HG03064 (cell line): ENCODE measurements at regions not wholly inside any gene's neighbourhood (a gene's known extent, or its start where the extent isn't known, plus 50 kb on each side); places are given as distances from the start of the nearest gene placed in this dataset.

Experiments used
- ATAC-seq: cut with Tn5 transposase; IDR thresholded peaks from one replicate; pipeline ENCODE4 v1.9.1; 2021; ENCODE audit warnings: low read depth; ENCODE audit not compliant: unreplicated experiment

DNA sequence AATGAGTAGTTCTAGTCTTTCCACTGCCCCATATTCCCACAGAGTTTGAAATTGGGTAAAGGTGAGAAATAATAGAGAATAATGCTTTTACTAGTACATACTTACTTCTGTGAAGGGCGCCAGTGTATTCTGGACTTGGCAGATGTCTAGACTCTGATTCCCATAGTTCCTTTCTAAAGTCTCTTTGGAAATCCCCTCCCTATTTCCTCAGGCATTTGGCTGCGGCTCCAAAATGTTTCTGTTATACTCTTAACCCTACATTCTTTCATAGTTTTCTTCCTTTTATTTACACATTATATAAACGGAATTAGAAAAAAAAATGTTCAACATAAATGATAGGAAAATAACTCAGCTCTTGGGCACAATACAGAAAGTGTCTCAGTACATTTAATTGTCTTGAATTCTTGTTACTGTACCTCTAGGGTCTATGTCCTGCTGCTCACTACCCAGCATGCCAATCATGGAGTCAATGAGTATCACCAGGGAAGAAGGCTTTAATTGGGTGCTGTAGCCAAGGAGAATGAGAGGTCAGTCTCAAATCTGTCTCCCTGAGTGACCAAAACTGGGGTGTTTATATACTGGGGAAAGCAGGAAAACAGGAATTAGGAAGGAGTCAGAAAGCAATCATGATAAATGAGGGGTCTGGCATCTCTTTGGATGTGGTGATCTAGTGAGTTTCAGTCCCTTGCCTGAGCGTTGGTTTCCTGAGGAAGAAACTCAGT, 147.8 kb upstream of the MMADHC start:
- ATAC-seq = no peak

DNA sequence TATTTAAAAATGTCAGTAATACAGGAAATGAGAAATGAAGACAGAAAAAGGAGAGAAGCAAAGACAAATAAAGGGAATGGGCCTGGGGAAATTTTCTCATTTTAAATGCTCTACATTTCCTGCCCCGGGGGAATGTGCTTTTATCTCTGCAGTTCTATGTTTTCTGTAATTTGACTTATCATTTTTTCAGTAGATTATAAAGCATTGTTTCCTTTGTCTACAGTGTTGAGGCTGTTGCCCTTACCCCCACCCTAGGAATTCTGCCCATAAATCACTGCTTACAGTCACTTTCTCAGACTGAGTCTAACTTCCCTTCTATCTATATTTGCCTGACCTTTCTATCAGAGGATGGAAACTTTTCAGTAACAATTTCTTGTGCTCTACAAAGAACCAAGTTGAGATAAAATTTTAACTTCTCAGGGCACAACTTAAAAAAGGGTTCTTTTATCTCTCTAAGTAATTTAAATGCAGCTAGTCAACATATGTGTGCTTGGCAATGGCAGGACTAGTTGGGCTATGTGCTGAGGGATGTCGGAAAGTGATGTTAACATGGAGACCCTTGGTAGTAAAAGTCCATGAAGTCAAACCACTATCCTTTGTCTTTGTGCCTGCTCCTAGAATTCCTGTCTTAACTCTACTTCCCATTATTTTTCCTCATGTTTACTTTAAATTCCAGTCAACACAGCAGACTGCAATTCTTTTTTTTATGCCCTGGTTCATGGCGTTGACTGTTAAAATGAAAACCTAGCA, 146.5 kb upstream of the MMADHC start:
- ATAC-seq = no peak

DNA sequence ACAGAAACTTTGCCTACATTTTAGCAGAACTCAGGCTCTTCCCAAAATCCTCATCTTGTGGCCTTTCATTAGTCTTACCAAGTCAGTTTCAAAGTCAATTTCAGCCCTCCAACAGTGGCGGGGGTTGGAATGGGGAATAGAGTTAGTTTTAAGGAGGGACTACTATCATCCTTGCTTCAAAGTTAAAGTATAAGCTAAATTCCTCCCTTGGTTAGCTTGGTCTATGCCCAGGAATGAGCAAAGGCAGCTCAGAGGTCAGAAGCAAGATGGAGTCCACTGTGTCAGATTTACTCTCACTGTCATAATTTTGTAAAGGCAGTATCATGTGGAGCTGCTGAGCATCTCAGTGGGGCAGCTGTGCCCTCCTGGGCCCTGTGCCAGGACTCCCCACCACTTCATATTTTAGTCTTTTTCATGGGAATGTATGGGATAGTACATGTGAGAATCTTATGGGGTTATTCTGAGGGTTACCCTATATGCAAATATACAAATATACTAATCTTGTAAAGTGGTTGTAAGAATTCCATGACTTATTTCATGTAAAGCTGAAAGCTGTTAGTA, 145.2 kb upstream of the MMADHC start:
- no peak for ATAC-seq

DNA sequence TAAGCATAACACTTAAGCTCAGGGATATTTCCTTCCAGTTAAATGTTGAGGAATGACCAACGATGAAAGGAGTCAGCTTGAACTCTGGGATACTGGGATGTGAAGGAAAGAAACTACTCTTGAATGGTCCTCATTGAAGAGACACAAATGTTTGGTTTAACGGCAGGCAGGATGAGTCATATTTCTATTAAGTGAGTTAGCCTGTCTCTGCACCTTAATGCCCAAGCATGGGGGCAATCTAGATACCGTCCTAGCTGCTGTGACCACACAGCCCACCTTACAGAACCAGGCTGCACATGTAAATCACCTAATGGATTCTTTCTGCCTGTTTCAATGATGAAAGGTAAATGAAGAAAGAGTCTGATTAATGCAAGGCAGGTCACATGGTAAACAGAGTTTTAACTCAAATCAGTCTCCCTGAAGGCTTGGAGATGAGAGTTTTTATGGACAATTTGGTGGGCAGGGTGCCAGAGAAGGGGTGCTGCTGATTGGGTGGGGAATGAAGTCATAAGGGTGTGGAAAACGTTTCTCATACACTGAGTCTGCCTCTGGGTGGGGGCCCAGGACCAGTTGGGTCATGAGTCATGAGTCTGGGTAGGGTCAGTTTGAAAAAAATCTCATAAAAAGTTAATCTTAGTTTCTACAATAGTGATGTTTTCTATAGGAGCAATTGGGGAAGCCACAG, 144.6 kb upstream of the MMADHC start:
- no peak for ATAC-seq

DNA sequence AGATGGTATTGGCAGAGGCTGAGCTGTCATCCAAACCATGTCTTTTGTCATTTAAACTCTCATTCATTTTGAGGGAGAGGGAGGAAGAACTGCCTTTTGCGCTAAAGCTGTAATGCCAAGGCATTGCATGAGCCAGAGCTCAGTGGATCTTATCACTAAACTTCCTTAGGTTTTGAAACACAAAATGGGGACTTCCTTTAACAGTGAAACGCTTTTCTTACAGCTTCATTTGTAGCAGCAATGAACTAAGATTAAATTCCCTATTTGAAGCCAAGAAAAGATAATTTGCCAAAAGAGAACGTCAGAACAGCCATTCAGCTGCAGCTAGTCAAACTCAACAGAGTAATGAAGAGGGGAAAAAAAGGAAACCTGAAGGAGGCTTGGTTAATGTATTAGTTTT, 143.5 kb upstream of the MMADHC start:
- no peak for ATAC-seq

DNA sequence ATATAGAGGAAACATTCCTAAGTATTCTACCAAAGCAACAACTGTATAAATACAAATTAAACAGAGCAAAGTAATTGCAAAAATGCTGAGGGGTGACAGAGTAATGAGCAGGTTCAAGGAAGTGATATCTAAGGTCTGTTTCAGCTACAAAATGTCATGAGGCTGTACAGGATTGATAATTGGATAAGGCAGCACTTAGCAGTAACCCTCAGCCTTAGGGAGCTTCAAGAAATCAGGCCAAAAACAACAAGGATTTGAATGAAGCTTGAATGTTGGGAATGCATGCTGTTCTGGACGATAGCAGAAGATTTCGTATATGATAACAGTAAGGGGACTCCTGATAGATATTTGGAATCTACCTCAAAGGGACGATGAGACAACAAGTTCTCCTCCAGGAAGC, 142.0 kb upstream of the MMADHC start:
- no peak for ATAC-seq

DNA sequence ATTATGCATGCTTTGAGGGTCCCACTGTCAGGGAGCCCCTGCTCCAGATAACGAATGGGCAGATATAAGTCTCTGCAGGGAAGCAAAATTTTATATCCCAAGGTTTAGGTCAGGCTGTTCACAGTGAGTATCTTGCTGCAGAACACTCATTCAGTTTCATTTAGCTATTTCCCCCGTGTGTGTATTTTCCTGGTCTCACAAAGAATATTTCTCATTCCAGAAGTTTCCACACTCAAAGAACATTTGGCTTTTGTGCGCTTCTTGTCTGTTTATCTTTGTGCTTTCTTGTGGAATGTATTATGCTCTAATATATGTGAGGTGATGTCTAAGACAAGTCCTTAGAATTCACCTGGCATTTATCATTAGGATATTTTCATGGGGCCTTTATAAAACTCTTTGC, 140.4 kb upstream of the MMADHC start:
- ATAC-seq = no peak

DNA sequence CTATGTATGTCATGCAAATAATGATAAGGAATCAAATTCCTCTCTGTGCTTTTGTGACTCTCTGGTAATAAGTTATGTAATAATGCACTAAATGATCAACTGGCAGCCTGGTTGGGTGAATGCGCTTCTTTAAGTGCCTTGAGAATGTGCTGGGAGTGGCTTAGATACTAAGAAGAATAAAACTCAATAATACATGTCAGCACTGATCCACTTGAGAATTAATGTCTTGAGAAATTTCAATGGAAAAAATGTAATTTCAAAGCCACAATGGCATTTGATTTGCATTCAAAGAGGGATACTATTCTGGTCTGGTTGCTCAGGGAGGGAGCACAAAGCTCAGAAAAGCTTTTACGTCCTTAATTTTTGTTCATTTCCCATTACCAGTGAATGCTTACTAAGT, 137.7 kb upstream of the MMADHC start:
- ATAC-seq = no peak

DNA sequence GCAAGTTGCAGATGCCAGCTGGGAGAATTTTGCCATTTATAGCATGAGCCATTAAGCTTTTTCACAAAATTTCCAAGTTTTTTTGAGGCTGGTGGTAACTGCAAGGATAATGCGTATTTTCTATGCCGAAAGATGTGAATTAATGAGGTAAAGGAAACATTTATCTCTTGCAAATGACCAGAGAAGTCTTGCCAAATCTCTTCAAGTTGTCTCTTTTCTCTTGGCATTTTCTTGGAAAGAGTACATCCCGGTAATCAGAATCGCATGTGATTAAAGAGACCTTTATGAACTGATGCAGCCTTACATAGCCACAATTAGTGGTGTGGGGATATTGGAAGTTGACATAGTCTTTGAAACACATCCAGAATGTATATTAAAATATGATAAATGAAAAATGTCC, 136.5 kb upstream of the MMADHC start:
- no peak for ATAC-seq

DNA sequence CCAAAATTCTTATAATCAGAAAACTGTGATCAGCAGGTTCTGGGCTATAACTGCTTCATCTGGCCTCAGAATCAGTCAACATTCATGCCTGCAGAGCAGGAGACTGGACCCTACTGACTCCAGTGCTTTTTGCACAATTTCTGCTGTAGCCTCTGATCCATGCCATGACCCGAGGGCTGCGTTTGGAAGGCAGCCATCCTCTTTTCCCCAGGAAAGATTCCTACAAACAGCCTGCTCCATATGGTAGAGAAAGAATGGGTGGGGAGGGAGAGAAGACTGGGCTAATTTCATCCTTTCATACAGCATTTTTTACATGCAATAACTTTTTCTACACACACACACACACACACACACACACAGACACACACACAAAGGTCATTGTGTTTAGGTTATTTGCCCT, 133.0 kb upstream of the MMADHC start:
- no peak for ATAC-seq

DNA sequence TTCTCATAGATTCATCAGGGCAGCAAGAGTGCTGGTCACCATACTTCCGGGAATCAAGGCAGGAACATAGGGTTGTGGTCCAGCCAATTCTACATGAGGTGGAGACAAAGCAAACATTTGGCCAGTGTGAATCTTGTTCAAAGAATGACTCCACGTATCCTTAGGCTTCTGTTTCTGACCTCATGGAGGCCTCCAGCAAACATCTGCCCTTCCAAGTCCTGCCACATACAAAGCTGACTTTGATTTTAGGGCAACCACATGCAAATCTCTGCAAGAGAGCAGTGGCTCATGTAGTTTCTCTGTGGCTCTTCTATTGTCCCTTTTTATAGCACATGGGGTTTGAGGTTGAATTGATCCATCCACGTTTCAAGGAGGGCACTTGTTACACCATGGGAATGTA, 132.1 kb upstream of the MMADHC start:
- ATAC-seq = no peak

DNA sequence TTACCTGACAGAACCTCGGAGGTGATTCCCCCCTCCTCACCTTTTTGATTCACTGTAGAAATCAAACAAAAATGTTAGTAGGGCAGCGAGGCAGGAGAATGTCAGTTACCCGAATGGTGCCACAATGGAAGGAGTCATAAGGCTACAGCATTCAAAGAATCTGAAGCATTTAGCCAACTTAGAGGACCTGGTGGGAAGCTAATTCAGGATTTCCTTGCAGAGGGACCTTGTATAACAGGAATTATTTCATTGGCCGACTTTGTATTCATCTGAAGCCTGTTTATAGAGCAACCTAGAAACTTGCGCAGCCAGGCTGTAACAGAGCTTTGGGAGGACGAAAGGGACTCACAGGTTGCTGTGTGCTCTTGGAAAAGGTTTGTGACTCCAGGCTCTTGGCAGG, 129.1 kb upstream of the MMADHC start:
- no peak for ATAC-seq

DNA sequence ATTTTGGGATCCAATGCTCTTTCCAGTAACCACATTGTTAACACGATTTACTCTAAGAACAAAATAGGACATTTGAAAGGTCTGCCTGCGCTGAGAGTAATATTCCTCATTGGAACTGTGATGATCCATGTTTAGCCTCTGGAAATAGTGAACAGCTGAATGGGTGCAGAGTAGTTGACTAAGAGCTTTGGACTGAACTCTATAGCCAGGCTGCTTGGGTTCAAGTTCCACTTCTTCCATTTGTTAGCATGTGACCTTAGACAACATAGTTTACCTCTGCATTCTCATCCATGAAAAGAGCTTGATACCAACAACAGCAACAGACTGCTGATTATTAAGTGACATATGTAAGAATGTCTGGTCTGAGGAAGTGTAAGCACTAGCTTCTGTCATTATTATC, 128.3 kb upstream of the MMADHC start:
- no peak for ATAC-seq

DNA sequence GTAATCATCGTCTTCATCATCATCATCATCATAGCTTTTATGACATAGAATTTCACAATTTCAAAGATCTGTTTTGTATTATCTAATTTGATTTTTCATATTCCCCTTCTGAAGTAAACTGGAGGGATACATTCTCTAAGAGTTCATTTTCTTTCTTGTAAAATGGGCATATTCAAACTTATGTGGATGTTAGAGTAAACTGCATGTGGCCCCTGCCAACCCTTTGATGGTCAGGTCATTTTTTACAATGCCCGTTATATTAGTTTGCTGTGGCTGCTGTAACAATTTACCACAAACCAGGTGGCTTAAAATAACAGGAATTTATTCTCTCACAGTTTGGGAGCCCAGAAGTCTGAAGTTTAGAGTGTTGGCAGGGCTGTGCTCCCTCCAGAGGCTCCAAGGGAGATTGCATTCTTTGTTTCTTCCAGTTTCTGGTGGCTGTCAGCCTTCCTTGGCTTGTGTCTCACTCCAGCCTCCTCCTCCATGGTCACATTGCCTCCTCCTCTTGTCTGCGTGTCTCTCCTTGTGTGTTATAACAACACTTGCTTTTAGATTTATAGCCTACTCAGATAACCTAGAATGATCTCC, 127.5 kb upstream of the MMADHC start:
- ATAC-seq = no peak

DNA sequence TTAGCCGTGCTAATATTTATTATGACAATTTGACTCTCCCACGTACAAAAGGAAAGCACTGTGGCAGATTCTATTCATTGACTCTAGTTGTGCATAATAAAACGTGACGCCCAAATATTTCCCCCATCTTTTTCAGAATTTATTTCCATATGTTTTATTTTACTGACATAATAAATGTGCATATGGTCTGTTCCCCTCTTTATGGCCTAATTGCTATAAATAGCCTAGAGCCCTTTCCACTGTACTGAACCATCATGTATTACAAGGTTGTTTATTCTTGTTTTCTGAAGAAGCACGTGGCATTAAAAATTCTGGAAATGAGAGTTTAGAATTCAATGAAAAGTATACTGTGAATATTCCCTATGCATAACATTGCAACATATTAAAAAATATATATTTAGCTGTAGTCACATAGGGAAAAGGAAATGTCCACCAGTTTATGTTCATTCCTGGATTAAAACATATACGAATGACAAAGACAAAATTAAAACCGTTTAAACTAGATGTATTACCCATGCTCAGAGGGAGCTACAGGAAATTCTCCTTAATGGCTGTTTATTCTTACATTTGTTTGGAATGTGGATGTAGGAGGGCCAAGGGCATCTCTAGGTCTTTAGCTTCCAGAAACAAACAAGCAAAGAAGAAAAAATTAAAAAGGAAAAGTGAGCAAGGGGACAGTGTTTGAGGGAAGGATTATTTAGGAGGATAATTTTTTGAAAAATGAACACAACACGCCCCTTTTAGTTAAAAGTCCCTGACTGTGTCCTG, 122.1 kb upstream of the MMADHC start:
- no peak for ATAC-seq

DNA sequence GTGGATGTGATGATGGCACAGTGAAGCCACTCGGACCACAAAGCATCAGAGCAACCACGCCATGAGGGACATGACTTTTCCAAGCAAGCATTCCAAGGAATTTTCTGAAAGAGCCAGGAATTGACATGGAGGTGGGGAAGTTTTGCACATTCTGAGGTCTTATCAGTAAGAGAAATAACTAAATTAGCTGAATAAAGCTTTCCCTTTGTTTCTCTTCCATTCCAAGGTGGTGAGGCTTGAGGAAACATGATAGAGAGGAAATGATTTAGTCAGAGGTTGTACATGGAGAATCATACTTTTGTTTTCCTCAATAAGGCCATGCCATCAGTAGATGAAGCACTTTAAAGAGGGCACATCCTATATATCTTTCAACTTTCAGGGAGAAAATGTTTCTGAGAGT, 115.7 kb upstream of the MMADHC start:
- no peak for ATAC-seq

DNA sequence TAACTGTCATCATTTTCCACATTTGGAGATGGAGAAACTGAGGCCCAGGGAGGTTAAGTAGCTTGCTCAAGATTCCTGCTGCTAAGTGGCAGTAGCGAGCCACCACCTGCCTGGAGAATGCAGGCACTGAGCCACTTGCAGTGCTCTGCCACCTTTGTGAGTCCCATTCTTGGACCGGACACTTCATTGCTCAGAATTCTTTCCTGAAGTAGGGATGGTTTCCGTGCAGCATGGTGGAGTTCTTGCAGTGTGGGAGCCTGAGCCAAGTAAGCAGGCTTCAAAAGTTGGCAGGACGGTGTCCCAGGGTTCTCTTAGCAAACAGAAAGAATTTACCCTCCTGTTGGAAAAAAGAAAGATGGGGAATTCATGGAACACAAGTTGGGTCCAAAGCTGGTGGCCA, 115.0 kb upstream of the MMADHC start:
- ATAC-seq = no peak

DNA sequence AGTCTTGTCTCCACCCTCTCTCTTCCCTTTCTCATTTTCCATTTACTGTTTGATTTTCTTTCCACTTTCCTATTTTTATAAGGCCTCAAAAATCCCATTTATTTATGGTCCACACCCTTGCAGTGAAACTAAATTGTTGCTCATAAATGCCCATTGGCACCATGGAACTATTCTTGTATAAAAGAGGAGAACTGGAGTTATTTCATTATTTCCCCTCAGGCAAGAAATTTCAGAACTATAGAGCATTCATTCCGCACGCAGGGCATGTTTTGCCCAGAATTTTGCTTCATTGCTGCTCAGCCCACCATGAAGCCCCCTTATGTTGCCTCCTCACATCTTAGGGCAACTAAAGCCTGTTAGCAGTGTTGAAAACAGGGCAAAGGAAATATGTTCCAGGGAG, 113.7 kb upstream of the MMADHC start:
- no peak for ATAC-seq

DNA sequence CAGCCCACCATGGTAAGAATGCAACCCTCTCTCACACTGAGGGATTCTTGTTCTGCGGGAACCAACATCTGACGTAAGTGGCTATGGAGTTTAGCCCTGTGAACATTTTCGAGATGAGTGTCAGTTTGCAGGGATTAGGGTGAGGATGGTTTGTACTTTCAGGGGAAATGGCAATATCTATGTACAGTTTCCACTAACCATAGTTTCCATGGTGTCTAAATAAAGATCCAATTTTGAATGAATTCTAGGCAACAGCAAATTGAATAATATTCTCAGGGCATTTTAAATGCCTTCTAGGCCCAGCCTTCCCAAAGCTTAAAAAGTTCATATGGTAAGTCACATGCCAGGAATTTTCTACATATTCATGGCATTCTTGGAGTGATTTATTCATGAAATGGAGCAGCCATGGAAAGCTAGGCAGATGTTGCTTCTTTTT, 105.4 kb upstream of the MMADHC start:
- ATAC-seq = no peak

DNA sequence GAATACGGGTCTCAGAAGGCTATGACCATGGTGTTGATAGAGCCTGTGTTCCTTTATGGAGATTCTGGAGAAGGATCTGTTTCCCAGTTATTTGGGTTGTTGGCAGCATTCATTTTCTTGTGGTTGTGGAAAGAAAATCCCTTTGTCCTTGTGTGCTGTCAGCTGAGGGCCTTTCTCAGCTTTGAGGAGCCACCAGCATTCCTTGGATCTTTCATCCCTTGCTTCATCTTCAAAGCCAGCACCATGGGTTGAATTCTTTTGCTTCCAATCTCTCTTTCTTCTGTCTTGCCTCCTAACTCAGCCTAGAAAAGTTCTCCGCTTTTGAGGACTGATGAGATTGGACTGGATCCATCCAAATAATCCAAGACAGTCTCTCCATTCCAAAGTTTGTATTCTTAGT, 103.2 kb upstream of the MMADHC start:
- no peak for ATAC-seq
